ENCODE measurements at regions not wholly inside any gene's neighbourhood (a gene's known extent, or its start where the extent isn't known, plus 50 kb on each side); places are given as distances from the start of the nearest gene placed in this dataset.

GRCh38 chr5:2912741-2913140 lies 161.3 kb upstream of the IRX2 start:
- H3K4me1 ChIP-seq (ENCODE audit: insufficient read depth) = peaks cover 28% of the 10 kb centered on the region
- H4K20me1 ChIP-seq (replicated peaks; ENCODE audit: insufficient read depth) = no peaks in the 10 kb centered on the region
- TF ChIP-seq EZH2 (IDR thresholded peaks at IDR 0.05; ENCODE audit: low read depth, unreplicated experiment) (no peak), ZNF114 (CRISPR knock-in tag; IDR thresholded peaks at IDR 0.05) (no peak), ZNF331 (CRISPR knock-in tag; IDR thresholded peaks at IDR 0.05; ENCODE audit: low read depth) (no peak), REST (IDR thresholded peaks at IDR 0.05; ENCODE audit: unreplicated experiment) (no peak), EZH2phosphoT487 (IDR thresholded peaks at IDR 0.05; ENCODE audit: unreplicated experiment) (no peak), POLR2AphosphoS5 (IDR thresholded peaks at IDR 0.05; ENCODE audit: low read depth) (no peak), CREB1 (CRISPR knock-in tag; IDR thresholded peaks at IDR 0.05; ENCODE audit: low read depth) (no peak), CTCF (conservative IDR thresholded peaks at IDR 0.05; ENCODE audit: low read depth in 2 of 2) (no peak), JUNB (IDR thresholded peaks at IDR 0.05; ENCODE audit: unreplicated experiment) (no peak)
- TF ChIP-seq, protein P1, sequence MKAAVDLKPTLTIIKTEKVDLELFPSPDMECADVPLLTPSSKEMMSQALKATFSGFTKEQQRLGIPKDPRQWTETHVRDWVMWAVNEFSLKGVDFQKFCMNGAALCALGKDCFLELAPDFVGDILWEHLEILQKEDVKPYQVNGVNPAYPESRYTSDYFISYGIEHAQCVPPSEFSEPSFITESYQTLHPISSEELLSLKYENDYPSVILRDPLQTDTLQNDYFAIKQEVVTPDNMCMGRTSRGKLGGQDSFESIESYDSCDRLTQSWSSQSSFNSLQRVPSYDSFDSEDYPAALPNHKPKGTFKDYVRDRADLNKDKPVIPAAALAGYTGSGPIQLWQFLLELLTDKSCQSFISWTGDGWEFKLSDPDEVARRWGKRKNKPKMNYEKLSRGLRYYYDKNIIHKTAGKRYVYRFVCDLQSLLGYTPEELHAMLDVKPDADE (IDR thresholded peaks at IDR 0.05) = no peak
- TF ChIP-seq, protein P2, sequence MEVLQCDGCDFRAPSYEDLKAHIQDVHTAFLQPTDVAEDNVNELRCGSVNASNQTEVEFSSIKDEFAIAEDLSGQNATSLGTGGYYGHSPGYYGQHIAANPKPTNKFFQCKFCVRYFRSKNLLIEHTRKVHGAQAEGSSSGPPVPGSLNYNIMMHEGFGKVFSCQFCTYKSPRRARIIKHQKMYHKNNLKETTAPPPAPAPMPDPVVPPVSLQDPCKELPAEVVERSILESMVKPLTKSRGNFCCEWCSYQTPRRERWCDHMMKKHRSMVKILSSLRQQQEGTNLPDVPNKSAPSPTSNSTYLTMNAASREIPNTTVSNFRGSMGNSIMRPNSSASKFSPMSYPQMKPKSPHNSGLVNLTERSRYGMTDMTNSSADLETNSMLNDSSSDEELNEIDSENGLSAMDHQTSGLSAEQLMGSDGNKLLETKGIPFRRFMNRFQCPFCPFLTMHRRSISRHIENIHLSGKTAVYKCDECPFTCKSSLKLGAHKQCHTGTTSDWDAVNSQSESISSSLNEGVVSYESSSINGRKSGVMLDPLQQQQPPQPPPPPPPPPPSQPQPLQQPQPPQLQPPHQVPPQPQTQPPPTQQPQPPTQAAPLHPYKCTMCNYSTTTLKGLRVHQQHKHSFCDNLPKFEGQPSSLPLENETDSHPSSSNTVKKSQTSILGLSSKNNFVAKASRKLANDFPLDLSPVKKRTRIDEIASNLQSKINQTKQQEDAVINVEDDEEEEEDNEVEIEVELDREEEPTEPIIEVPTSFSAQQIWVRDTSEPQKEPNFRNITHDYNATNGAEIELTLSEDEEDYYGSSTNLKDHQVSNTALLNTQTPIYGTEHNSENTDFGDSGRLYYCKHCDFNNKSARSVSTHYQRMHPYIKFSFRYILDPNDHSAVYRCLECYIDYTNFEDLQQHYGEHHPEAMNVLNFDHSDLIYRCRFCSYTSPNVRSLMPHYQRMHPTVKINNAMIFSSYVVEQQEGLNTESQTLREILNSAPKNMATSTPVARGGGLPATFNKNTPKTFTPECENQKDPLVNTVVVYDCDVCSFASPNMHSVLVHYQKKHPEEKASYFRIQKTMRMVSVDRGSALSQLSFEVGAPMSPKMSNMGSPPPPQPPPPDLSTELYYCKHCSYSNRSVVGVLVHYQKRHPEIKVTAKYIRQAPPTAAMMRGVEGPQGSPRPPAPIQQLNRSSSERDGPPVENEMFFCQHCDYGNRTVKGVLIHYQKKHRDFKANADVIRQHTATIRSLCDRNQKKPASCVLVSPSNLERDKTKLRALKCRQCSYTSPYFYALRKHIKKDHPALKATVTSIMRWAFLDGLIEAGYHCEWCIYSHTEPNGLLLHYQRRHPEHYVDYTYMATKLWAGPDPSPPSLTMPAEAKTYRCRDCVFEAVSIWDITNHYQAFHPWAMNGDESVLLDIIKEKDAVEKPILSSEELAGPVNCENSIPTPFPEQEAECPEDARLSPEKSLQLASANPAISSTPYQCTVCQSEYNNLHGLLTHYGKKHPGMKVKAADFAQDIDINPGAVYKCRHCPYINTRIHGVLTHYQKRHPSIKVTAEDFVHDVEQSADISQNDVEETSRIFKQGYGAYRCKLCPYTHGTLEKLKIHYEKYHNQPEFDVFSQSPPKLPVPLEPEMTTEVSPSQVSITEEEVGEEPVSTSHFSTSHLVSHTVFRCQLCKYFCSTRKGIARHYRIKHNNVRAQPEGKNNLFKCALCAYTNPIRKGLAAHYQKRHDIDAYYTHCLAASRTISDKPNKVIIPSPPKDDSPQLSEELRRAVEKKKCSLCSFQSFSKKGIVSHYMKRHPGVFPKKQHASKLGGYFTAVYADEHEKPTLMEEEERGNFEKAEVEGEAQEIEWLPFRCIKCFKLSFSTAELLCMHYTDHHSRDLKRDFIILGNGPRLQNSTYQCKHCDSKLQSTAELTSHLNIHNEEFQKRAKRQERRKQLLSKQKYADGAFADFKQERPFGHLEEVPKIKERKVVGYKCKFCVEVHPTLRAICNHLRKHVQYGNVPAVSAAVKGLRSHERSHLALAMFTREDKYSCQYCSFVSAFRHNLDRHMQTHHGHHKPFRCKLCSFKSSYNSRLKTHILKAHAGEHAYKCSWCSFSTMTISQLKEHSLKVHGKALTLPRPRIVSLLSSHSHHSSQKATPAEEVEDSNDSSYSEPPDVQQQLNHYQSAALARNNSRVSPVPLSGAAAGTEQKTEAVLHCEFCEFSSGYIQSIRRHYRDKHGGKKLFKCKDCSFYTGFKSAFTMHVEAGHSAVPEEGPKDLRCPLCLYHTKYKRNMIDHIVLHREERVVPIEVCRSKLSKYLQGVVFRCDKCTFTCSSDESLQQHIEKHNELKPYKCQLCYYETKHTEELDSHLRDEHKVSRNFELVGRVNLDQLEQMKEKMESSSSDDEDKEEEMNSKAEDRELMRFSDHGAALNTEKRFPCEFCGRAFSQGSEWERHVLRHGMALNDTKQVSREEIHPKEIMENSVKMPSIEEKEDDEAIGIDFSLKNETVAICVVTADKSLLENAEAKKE (CRISPR knock-in tag; IDR thresholded peaks at IDR 0.05) = no peak
- no peak overlapping the region for H2AFZ ChIP-seq
- Mint-ChIP-seq H3K36me3 (ENCODE audit: low read depth) (no peaks in the 10 kb centered on the region), H3K9me3 (no peaks in the 10 kb centered on the region), H3K4me3 (no peak overlapping the region), H3K27me3 (ENCODE audit: insufficient read depth, low read depth, poor library complexity) (peaks cover 22% of the 10 kb centered on the region), H3K4me1 (peaks cover 36% of the 10 kb centered on the region), H3K27ac (no peak overlapping the region)
- no peak overlapping the region for H3K4me2 ChIP-seq
- H3K36me3 ChIP-seq (ENCODE audit: insufficient read depth) = no peaks in the 10 kb centered on the region
- no peak overlapping the region for H3K4me3 ChIP-seq
- no peak overlapping the region for H3K27ac ChIP-seq (ENCODE audit: low read depth)
- H3K9me2 ChIP-seq (ENCODE audit: insufficient read depth) = no peaks in the 10 kb centered on the region
- no peaks in the 10 kb centered on the region for H3K79me2 ChIP-seq (replicated peaks; ENCODE audit: insufficient read depth)
- peaks cover 30% of the 10 kb centered on the region for H3K27me3 ChIP-seq (ENCODE audit: insufficient read depth)
- peaks cover 3% of the 10 kb centered on the region for H3F3A ChIP-seq (replicated peaks; ENCODE audit: low read depth)
- no peak for ATAC-seq
- DNase-seq (ENCODE audit: low spot score) = no peak
